ENCODE measurements at regions not wholly inside any gene's neighbourhood (a gene's known extent, or its start where the extent isn't known, plus 50 kb on each side); places are given as distances from the start of the nearest gene placed in this dataset.
A peak's percentile ranks its signal among the peaks of the same experiment; 100 is the strongest.

DNA sequence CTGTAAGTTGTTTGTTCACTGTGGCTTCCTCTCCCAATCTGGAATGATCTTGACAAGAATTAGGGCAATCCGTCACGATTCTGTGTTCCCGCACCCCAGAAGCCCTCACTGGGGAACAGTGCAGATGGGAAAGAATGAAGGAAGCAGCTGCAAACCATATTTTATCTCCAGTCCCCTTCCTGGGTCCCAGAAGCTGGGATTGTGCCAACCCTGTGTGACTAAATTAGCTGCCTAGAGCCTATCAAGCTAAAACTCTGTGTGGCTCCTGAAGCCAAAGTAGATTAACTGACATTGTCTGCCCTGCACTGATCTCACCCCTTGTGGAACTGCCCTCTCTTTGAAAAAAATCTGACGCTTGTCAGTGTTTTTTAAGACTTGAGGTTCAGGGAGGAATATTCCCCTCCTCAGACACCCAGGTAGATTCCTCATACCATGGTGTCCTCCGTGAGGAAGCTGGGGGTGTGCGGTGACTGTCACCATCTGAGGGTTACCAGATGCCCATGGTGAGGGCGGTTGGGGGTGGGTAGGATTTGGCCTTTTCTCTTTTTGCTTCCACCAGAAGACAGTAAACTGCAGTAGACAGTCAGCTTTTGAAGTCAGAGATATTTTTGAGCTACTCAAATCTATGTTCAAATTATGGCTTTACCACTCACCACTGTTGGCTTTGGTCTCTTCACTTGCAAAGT lies 358.3 kb upstream of the TPM1 start:
- ATAC-seq (peak; percentile 67 to 90 (median 86)), DNase-seq (peak in 4 of 5 donors; percentile 43 to 70 (median 60))
- Histone ChIP-seq H3K36me3 (peaks cover 0 to 26% (median 7%) of the 10 kb centered on the region in 9 donors), H3K9me3 (peaks cover 0 to 1% (median 0%) of the 10 kb centered on the region in 12 donors), H3K27me3 (no peaks in the 10 kb centered on the region), H3K27ac (peak overlapping the region in 10 of 12 donors; percentile 17 to 72 (median 36)), H3K4me3 (no peak overlapping the region), H3K4me1 (peaks cover 0 to 15% (median 7%) of the 10 kb centered on the region in 12 donors)
- 43 to 55% (median 49%) methylated on average over 7 of the region's 7 CpGs for WGBS, 4 donors
- TF ChIP-seq POLR2A (IDR thresholded peaks at IDR 0.05), result no peak
- TF ChIP-seq, protein P1, sequence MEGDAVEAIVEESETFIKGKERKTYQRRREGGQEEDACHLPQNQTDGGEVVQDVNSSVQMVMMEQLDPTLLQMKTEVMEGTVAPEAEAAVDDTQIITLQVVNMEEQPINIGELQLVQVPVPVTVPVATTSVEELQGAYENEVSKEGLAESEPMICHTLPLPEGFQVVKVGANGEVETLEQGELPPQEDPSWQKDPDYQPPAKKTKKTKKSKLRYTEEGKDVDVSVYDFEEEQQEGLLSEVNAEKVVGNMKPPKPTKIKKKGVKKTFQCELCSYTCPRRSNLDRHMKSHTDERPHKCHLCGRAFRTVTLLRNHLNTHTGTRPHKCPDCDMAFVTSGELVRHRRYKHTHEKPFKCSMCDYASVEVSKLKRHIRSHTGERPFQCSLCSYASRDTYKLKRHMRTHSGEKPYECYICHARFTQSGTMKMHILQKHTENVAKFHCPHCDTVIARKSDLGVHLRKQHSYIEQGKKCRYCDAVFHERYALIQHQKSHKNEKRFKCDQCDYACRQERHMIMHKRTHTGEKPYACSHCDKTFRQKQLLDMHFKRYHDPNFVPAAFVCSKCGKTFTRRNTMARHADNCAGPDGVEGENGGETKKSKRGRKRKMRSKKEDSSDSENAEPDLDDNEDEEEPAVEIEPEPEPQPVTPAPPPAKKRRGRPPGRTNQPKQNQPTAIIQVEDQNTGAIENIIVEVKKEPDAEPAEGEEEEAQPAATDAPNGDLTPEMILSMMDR (IDR thresholded peaks at IDR 0.05), result no peak
- intact Hi-C loops (cut with DNase I), result no loop called here

DNA sequence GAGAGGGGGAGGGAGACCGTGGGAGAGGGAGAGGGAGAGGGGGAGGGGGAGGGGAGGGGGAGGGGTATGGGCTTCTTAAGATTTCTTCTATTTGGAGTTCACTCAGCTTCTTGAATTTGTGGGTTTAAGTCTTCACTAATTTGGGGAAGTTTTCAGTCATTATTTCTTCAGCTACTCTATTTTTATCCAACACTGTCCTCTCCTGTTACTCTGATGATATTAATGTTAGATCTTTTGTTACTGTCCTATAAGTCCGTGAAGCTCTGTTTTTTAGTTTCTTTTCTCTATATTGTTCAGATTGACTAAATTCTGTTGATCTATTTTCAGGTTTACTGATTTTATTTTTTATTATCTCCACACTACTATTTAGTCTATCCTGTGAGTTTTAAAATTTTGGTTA lies 351.5 kb upstream of the TPM1 start:
- DNase-seq (no peak), ATAC-seq (no peak)
- no peak overlapping the region for H3K27ac ChIP-seq
- TF ChIP-seq POLR2A (IDR thresholded peaks at IDR 0.05), result no peak
- TF ChIP-seq, protein P1 (IDR thresholded peaks at IDR 0.05), result peak in 7 of 12 donors; percentile 7 to 41 (median 33)
- peaks cover 0 to 47% (median 25%) of the 10 kb centered on the region in 9 donors for H3K36me3 ChIP-seq
- intact Hi-C loops (cut with DNase I), result loop anchor here in 1 of 10 donors (5.0 kb wide), 1 partner anchor 299 kb away; the partner anchor contains the start of gene TLN2
- no peaks in the 10 kb centered on the region for H3K9me3 ChIP-seq
- H3K4me3 ChIP-seq, result no peak overlapping the region
- no peaks in the 10 kb centered on the region for H3K27me3 ChIP-seq
- 72 to 88% (median 76%) methylated on average over 1 to 2 of the region's 2 CpGs for WGBS, 4 donors
- no peaks in the 10 kb centered on the region for H3K4me1 ChIP-seq

DNA sequence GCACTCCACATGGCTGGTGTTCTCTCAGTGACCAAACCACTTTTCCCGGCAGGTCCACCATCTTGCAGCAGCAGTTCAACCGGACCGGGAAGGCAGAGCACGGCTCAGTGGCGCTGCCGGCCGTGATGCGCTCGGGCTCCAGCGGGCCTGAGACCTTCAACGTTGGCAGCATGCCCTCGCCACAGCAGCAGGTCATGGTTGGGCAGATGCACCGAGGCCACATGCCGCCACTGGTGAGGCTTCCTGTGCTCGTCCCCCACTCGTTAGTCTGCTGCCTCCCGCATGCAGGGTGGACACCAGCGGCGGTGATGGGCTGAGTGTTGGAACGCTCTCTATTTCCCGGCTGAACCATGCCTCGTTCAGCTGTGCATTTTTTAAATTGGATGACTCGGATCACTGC lies 344.9 kb upstream of the TPM1 start:
- no peak for TF ChIP-seq POLR2A (IDR thresholded peaks at IDR 0.05)
- TF ChIP-seq, protein P1 (IDR thresholded peaks at IDR 0.05), result no peak
- no peak overlapping the region for H3K27ac ChIP-seq
- ATAC-seq, result no peak
- no peaks in the 10 kb centered on the region for H3K27me3 ChIP-seq
- WGBS, 4 donors, result 95 to 97% (median 96%) methylated on average over 17 to 23 of the region's 23 CpGs
- intact Hi-C loops (cut with DNase I), result loop anchor here in 1 of 10 donors (5.0 kb wide), 1 partner anchor 305 kb away; the partner anchor contains the start of gene TLN2
- no peaks in the 10 kb centered on the region for H3K4me1 ChIP-seq
- no peak overlapping the region for H3K4me3 ChIP-seq
- no peak for DNase-seq
- H3K36me3 ChIP-seq, result peaks cover 0 to 98% (median 67%) of the 10 kb centered on the region in 9 donors
- H3K9me3 ChIP-seq, result no peaks in the 10 kb centered on the region

DNA sequence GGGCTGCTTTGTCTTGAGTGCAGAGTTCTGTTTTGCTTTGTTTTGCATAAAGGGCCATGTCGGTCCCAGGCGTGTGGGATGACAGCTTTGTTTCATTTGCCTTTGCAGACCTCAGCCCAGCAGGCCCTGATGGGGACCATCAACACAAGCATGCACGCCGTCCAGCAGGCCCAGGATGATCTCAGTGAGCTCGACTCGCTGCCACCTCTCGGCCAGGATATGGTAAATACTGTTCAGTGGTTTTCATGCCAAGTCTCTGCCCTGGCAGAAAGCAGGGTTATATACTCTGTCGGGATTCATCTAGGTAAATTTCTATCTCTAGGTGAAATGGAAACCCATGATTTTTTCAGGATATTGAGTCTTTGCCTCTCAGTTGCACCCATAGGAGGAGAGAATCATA lies 343.9 kb upstream of the TPM1 start:
- WGBS, 4 donors, result 54 to 65% (median 58%) methylated on average over 8 of the region's 8 CpGs
- no peak overlapping the region for H3K4me3 ChIP-seq
- no peaks in the 10 kb centered on the region for H3K4me1 ChIP-seq
- DNase-seq (peak in 1 of 5 donors; percentile 45), ATAC-seq (peak in 3 of 4 donors; percentile 52 to 76 (median 54))
- peaks cover 0 to 97% (median 75%) of the 10 kb centered on the region in 9 donors for H3K36me3 ChIP-seq
- H3K27ac ChIP-seq, result no peak overlapping the region
- H3K27me3 ChIP-seq, result no peaks in the 10 kb centered on the region
- H3K9me3 ChIP-seq, result no peaks in the 10 kb centered on the region
- TF ChIP-seq, protein P1 (IDR thresholded peaks at IDR 0.05), result peak in 2 of 12 donors; percentile 14 to 20
- no peak for TF ChIP-seq POLR2A (IDR thresholded peaks at IDR 0.05)
- intact Hi-C loops (cut with DNase I), result loop anchor here in 1 of 10 donors (5.0 kb wide), 1 partner anchor 306 kb away; the partner anchor contains the start of gene TLN2

Data from heart left ventricle (tissue), 16 donors.